NCI-H146 (cell line): ENCODE measurements at regions not wholly inside any gene's neighbourhood (a gene's known extent, or its start where the extent isn't known, plus 50 kb on each side); places are given as distances from the start of the nearest gene placed in this dataset.
A peak's percentile ranks its signal among the peaks of the same experiment; 100 is the strongest.
"Not testable (repeated sequence)": the region's sequence is repeated elsewhere in the genome, so short reads cannot be mapped to it uniquely, and the experiment has no call there.

Source experiments
- DNase-seq: peaks from one replicate; lab custom pipeline; 2025; lab: John Stamatoyannopoulos, UW

DNA sequence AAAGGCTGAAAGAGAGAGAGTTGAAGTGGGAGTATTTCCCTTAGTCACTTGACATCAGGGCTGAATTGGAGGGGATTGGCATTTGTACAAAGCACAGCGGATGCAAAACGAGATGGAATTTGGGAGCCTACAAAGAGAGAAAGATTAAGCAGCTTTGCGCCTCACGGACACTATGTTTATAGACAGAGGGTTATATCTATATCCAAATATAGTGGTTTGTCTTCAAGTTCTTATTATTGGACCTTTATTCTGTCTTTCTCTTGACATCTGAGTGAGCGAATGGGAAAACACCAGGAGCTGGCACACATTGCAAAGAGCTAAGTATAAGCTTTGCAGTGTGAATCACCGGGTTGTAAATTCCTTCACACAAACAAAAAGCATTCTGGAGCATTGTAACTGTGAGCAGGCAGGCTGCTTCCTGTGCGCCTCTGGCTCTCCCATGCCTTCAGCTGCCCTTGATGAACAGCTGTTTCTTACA, 500.2 kb downstream of the STIM2 start:
- no peak for DNase-seq

DNA sequence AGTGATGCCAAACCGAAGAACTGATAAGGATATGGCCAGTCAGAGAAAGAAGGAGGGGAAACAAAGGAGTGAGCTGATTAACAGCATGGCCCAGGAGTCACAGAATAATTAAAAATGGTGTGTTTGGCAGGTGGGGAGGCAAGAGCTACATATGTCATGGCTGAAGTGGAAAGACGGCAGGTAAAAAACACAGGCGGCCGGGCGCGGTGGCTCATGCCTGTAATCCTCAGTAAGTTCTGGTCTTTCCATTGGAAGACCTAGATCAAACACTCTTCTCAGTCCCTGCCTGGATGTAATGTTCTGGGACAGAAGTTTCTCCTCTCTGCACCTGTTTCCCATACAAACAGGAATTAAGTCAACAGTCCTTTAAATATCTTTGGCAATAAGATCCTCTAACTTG, 503.9 kb downstream of the STIM2 start:
- no peak for DNase-seq

DNA sequence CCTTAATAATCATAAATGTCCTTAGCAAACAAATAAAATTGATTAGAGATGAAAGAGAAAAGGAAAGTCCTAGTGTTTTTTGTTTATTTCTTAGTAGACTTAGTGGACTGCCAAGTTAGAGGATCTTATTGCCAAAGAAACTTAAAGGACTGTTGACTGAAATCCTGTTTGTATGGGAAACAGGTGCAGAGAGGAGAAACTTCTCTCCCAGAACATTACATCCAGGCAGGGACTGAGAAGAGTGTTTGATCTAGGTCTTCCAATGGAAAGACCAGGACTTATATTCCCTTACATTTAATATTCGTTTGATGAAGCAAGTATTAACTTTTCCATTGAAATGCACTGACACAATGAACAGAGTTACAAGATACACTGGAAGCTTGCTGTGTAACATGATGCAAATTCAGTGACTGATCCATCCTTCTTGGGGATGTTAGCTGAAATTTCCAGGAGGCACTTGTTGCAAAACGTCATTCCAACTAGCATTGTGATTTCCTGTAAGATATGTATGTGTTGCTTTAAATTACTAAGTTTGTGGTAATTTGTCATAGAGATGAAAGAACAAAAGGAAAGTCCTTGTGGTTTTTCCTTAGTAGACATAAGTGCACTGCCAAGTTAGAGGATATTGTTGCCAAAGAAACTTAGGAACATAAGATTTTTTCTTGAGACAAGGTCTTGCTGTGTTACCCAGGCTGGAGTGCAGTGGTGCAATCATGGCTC, 505.6 kb downstream of the STIM2 start:
- no peak for DNase-seq

DNA sequence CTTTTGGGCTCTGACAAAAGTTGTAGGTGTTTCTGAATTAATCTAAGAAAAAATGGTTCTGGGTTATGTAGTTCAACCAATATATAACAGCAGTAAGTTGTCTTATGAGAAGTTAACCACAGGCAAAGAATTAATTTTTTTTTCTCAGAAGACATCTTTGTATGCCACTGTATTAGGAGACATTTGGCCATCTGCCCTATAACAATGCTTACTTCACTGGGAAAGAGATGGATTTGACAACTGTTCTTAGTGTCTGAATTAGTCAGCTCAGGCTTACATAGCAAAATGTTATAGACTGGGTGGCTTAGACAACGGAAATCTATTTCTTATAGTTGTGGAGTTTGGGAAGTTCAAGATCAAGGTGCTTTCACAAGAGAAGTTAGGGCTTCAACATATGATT, 508.1 kb downstream of the STIM2 start:
- DNase-seq, result no peak

DNA sequence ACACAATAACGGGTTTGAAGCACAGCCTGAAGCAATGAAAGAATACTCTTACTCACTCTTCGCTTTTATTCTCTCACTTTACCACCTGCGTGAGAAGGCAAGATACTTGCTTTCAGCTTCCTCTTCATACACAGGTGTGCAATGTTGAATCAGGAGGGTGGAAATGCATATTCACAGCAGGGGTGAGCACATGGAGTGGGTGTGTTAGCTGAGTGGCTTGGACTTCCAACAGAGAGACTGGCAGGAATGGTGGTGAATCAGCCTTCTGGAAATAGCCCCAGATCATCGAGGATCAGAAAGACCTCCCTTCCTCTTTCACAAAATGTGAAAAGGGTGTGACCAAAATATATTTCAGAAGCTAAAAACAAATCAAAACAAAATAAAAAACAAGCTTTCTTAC, 521.2 kb downstream of the STIM2 start:
- DNase-seq, result peak; percentile 68

DNA sequence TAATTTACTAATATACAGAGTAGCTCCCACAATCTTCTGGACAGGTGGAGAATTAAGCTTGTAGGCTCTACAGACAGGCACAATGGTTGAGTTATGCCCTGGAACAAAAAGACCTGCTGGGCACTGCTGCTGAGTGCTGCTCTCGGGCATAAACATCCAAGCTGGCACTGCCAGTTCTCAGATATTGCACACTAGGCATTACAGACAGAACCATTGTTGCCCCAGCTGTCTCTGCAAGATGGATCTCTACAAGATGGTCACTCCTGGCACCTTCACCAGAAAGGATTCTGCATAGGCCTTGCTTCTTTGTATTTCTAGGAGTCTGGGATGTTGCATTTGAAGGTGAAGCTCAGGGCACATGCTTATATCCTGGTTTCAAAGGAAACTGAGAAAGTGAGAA, 527.1 kb downstream of the STIM2 start:
- DNase-seq, result no peak

DNA sequence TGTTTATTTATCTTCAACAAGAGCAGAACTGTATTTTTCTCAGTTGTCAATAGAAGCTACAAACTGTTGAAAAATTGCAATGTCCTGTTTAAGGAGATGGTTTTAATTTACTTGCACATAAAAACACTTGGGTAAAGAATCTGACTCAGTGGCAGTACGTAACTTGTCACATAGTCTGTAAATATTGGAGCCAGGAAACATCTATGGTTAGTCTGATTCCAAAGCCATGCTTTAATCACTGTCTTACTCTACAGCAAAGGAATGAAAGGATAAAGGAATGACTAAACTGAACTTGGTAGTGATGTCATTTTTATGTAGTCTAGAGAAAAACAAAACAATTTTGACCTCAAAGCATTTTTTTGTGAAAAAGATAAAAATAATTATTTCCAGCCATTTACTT, 537.2 kb downstream of the STIM2 start:
- no peak for DNase-seq

DNA sequence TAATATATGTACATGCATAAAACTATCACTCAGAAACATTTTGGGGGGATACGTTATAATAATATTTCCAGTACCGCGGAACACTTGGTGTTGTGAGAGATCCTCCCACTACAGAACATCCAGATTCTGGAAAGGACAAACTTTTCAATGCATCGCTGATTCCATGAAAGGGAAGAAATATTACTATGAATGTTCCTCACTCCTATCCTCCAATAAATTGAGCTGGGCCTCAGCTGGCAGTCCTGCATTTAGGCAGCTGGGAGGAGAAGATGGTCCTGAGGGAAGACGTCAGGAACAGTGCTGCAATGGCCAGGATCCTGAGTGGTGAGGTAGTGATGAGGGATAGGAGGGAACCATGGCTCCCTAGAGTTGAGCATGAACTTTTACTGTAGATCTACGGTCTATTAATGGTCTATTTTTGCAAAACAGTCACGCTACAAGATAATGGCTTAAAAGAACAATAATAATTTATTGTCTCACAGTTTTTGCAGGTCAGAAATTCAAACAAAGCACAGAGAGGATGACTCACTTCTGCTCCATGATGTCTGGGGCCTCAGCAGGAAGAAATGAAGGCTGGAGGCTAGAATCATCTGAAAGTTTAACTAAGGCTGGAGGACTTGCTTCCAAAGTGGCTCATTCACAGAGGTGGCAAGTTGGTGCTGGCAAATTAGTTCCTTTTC, 538.1 kb downstream of the STIM2 start:
- DNase-seq, result no peak

DNA sequence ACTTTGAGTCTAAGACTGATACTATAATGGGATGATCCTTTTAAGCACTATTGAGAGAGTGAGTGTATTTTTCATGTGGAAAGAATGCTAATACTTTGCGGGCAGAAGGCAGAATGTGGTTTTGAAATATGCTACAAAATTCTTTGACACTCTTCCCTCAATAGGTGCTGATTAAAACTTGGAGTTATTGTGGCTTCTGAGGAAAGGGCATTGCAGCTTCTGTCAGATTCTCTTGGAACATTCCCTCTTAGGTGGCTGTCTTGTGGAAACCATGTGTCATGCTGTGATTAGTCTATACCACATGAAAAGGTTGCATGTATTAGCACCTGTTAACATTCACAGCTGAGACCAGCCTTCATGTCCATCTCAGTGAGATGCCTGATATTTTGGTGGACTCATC, 547.0 kb downstream of the STIM2 start:
- DNase-seq, result no peak

DNA sequence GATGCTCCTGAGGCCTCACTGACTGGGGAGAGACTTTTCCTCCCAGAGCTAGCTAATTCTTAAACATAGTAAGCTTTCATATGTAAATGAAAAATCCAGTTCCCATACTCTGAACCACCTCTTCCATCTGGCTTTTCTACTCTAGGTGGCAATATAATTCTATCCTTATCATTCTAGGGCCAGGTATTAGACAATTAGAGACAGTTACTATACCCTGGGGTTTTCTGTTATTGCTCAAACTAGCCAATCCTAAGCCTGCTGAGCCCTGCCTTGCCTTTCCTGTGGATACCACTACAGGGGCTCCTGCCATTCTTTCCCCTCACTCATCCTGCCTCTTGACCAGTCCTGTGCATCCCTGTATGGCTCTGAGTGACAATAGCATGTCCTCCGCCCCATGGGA, 552.0 kb downstream of the STIM2 start:
- DNase-seq, result no peak

DNA sequence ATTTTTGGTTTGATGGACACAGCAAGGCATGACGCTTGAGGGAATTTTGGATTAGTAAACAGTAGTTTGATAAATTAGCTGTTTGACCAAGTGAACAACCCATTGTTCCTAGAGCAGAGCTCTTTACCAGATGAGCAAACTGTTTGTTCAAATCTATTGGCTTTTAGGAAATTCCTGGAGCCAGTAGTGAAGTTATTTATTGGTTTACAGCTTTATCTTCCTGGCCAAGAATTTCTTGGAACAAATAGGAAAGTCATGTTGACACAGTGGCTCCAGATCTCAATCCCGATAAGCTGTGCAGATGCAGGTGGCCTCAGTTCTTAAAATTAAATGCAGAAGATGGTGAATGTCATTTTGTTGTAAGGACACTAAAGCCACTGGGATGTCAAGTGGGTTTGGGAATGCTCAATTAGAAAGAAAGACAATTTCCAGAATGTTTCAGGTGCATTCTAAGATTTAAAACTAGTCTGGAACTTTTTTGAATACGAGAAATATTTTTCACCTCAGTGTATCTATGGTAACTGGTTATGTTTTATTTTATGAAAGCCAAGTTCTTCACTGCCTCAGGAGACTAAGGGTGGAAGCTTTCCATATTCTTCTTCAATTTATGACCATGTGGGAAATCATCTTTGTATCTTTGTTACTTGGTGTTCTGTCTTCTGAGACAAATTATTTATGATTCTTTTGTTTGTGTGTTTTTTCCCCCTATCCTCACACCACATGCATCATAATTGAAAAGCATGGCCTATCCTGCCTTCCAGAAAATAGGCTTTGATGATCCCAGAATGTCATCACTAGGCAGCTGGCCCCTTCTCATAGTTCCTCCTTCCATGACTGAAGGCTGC, 554.5 kb downstream of the STIM2 start:
- no peak for DNase-seq

DNA sequence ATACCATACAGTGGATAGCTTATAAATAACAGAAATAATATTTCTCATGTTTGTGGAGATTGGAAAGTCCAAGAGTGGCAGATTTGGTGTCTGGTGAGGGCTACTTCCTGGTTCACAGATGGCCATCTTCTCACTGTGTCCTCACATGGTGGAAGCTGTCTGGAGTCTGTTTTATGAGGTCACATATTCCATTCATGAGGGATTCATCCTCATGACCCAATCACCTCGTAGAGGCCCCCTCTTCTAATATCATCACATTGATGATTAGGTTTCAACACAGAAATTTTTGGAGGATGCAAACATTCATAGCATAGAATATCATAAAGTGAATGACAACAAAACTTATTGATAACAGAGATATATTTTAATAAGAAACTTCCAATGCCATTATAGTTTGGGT, 568.0 kb downstream of the STIM2 start:
- DNase-seq, result no peak

DNA sequence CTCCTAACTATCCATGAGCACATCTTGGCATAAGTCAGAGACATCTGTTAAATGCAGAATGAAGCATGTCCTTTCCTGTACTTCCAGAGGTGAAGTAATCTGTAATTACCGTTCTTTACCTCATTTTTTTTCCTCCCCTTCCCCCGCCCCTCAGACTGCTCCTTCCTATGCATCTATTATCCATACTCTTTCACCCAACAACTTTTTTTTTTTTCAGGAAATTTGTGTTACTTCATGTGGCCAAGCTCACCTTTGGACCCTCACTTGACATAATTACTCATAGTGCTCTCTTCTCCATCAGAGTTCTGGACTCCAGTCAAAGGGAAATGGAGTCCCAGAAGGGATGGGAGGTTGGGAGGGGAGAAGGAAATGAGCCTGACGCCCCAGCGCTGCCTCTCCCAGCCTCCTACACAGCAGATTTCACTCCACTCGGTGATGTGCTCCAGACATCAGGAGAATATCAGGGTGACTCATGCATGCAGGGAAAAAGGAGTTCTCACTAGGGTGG, 568.8 kb downstream of the STIM2 start:
- no peak for DNase-seq

DNA sequence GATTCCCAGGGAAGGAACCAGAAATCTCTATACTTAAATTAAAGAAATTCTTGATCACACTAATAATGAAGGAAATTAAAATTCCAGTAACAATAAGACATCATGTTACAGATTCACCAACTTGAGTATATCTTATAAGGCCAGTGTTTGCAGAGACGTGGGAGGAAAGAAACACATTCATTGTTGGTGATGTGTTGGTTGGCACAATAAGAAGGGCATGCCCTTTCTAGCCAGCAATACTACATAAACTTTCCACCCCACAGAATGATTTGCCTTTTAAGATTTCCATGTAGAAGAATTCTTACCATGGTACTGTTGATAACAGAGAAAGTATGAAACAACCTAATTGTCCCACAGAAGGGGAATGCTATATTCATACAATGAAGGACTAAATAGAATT, 581.5 kb downstream of the STIM2 start:
- DNase-seq, result no peak

DNA sequence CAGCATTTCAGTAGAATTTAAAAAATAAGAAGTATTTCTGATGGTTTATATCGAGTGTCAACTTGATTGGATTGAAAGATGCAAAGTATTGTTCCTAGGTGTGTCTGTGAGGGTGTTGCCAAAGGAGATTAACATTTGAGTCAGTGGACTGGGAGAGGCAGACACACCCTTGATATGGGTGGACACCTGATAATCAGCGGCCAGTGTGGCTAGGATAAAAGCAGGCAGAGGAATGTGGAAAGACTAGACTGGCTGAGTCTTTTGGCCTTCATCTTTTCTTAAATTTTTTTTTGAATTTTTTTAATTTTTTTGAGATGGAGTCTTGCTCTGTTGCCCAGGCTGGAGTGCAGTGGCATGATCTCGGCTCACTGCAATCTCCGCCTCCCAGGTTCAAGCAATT, 582.0 kb downstream of the STIM2 start:
- not testable (repeated sequence) for DNase-seq

DNA sequence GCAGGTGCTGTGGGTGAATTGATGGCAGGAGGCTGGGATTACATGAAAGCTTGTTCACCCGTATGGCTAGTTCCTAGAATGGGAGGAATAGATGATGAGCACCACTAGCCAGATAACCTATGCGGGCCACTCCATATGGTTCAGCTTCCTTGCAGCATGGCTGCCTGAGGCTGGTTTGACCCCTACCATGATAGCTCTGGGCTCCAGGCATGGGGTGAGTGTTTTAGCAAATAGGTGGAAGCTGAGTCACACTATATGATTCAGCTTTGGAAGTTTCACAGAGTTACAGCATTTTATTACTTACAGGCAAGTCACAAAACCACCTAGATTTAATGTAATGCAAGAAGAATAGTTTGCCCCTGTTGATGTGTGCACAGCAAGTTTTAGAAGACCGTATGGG, 603.2 kb downstream of the STIM2 start:
- DNase-seq, result no peak

DNA sequence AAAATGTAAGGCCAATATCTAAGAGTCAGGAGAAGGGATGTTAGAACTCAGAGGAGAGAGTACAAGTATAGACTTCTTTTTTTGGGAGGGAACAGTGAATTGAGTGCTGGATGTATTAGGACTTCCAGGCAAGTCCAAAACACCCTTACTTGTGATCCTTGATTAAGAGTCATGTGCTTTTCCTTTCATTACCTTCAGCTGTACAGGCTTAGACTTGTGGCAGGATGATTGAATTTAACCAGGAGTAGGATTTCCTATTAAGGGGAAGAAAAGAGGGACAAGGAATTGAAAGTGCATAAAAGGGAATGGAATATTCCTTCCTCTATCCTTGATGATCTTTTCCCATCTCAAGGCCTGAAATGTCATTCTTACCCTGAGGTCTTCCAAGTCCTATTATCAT, 606.7 kb downstream of the STIM2 start:
- DNase-seq, result no peak

DNA sequence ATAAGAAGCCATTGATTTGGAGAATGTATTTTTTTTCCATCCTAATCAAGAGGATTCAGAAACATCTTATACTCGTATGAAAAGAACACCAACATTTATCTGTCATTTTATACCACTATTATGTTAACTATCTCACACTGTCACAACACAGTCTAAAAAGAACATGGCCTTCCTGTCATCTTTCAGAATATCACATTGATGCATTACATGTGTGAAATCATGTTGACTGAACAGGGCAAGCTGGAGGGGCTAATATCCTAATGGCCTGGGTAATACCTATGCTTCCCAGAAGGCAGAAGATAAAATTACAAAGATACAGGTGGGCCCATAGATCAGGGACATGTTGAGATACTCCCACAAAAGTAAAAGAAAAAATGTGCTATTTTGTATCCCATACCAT, 611.7 kb downstream of the STIM2 start:
- DNase-seq, result no peak

DNA sequence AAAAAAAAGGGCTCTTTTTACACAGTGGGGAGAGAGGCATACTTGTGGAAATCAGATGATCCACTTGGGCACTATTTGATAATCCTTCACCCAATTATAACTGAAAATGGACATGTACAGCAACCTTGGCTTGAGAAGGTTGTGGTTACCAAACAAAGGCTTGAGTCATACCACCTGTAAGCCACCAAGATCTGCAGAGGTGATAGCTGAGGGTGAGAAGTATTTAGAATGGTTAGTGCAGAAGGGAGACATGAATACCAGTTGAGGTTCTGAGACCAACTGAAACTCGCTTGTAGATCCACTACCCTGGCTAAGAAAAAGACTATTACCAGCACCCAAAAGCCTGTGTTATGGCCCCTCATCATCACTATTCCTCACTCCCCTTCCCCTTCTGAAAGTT, 614.0 kb downstream of the STIM2 start:
- no peak for DNase-seq

DNA sequence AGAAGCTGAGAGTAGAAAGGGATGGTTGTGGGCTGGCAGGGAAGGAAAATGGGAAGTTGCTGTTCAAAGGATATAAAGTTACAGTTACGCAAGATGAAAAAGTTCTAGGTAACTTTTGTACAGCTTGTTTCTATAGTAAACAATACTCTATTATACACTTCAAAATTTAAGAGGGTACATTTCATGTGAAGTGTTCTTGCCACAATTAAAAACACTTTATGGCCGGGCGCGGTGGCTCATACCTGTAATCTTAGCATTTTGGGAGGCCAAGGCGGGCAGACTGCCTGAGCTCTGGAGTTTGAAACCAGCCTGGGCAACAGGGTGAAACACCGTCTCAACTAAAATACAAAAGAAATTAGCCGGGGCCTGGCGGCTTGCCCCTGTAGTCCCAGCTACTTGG, 623.6 kb downstream of the STIM2 start:
- DNase-seq, result no peak

DNA sequence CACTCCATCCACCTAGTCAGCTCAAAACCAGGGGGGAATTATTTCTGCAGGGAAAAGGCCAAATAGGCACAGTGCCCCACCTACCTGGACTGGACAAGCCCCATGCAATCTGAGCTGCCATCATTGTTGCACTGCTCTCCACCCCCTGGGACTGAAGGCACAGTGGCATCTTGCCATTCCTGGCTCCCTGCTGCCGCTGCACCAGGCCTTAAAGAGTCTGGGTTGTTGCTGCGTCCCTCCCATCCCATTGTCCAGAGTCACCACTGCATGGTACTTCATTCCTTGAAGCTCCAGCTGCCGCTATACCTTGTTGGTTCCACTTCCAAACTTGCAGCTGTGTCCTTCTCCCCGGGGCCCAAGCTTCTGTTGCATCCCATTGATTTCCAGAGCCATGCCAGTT, 629.7 kb downstream of the STIM2 start:
- no peak for DNase-seq

DNA sequence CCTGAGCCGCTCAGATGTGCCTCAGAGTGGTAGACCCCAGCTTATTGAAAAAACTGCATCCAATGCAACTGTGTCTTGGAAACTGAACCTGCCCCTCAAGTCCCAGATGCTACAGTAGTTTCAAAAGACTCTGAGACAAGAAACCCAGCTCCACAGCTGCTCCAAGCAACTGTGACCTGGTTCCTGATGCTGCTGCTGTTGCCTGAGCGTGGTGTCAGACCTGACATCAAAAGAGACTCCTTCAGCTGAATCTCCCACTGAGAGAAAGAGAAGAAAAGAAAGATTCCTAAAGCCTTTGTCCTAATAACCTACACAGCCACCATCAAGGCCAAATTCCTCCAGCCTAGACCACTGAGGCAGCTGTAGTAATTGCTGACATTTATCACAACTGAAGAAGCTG, 630.1 kb downstream of the STIM2 start:
- no peak for DNase-seq

DNA sequence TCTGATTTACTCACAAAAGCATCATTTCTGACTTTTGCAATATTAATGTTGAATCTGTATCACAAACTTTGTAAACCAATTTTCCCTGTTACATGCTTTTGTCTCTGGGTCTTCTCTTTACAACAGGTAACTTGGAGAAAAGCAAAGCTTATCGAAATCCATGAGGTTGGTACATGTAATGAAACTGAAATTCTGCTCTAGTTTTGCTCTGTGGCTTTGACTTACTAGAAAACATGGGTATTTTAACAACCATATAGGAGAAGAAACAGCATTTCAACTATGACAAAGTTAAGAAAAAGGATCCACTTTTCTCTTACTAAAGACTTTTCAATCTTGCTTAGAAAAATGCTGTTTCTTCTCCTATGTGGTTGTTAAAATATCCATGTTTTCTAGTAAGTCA, 645.8 kb downstream of the STIM2 start:
- DNase-seq, result no peak
